Vagina (tissue), 2 donors: ENCODE measurements at regions not wholly inside any gene's neighbourhood (a gene's known extent, or its start where the extent isn't known, plus 50 kb on each side); places are given as distances from the start of the nearest gene placed in this dataset.

Experiments
- CTCF ChIP-seq, 3 experiments: fragments of 450-650 bp in 2 of 3; fragments of 200-600 bp in 1 of 3; sonication (generic) in 1 of 3; IDR thresholded peaks; one replicate each; pipeline ENCODE4 v1.5.1; 2017 to 2019; ENCODE audit warnings: antibody characterized with exemption in 3 of 3, mild to moderate bottlenecking in 2 of 3, moderate library complexity in 2 of 3
- POLR2A ChIP-seq, 2 donors: fragments of 450-650 bp; IDR thresholded peaks; one replicate each; pipeline ENCODE4 v1.6.1; 2017; ENCODE audit warnings: antibody characterized with exemption in 2 of 2, mild to moderate bottlenecking in 2 of 2, moderate library complexity in 2 of 2
- POLR2AphosphoS5 ChIP-seq, 2 donors: sonication (generic); formaldehyde crosslinking; IDR thresholded peaks; one replicate each; pipeline ENCODE4 v1.9.0; 2017; ENCODE audit warnings: antibody characterized with exemption in 2 of 2, mild to moderate bottlenecking in 2 of 2, low read depth in 1 of 2; ENCODE audit not compliant: insufficient read depth in 1 of 2

GRCh38 chr19:41518141-41518540 is 57.8 kb upstream of the CEACAM21 start:
- TF ChIP-seq CTCF (IDR thresholded peaks at IDR 0.05) (no peak), POLR2A (IDR thresholded peaks at IDR 0.05) (no peak), POLR2AphosphoS5 (IDR thresholded peaks at IDR 0.05; ENCODE audit: insufficient read depth in 1 of 2, low read depth in 1 of 2) (no peak)
